Activated CD4-positive, alpha-beta memory T cell treated with anti-CD3 and anti-CD28 coated beads for 36 hours (primary cell): ENCODE measurements at regions not wholly inside any gene's neighbourhood (a gene's known extent, or its start where the extent isn't known, plus 50 kb on each side); places are given as distances from the start of the nearest gene placed in this dataset.
"Not testable (repeated sequence)": the region's sequence is repeated elsewhere in the genome, so short reads cannot be mapped to it uniquely, and the experiment has no call there.

Experiments
- CTCF ChIA-PET: fragments of 350-600 bp; sonication (Branson Sonifier 250); formaldehyde crosslinking; loops from one replicate; lab custom pipeline; 2021; ENCODE audit warnings: antibody characterized with exemption, inconsistent platforms; lab: Charles Lee
- POLR2A ChIA-PET: fragments of 350-600 bp; sonication (Branson Sonifier 250); formaldehyde crosslinking; loops from one replicate; lab custom pipeline; 2021; ENCODE audit warnings: antibody characterized with exemption; lab: Charles Lee
- DNase-seq: peaks from one replicate; pipeline ENCODE4 v3.0.0-alpha.2; 2020
- H3K27ac Mint-ChIP-seq: one replicate; pipeline ENCODE4 v1.8.0; 2021; ENCODE audit warnings: mixed read lengths
- H3K27me3 Mint-ChIP-seq: one replicate; pipeline ENCODE4 v1.8.0; 2021; ENCODE audit warnings: mixed read lengths
- H3K36me3 Mint-ChIP-seq: one replicate; pipeline ENCODE4 v1.8.0; 2021; ENCODE audit warnings: mixed read lengths
- H3K4me1 Mint-ChIP-seq: one replicate; pipeline ENCODE4 v1.8.0; 2021; ENCODE audit warnings: low read depth, mixed read lengths
- H3K4me3 Mint-ChIP-seq: one replicate; pipeline ENCODE4 v1.8.0; 2021; ENCODE audit warnings: mild to moderate bottlenecking, mixed read lengths
- H3K9me3 Mint-ChIP-seq: one replicate; pipeline ENCODE4 v1.8.0; 2021; ENCODE audit warnings: mixed read lengths
- intact Hi-C: fragments of 100-400 bp; cut with micrococcal nuclease; formaldehyde crosslinking; loops from one replicate; pipeline ENCODE4 v1.15.1; 2023

DNA sequence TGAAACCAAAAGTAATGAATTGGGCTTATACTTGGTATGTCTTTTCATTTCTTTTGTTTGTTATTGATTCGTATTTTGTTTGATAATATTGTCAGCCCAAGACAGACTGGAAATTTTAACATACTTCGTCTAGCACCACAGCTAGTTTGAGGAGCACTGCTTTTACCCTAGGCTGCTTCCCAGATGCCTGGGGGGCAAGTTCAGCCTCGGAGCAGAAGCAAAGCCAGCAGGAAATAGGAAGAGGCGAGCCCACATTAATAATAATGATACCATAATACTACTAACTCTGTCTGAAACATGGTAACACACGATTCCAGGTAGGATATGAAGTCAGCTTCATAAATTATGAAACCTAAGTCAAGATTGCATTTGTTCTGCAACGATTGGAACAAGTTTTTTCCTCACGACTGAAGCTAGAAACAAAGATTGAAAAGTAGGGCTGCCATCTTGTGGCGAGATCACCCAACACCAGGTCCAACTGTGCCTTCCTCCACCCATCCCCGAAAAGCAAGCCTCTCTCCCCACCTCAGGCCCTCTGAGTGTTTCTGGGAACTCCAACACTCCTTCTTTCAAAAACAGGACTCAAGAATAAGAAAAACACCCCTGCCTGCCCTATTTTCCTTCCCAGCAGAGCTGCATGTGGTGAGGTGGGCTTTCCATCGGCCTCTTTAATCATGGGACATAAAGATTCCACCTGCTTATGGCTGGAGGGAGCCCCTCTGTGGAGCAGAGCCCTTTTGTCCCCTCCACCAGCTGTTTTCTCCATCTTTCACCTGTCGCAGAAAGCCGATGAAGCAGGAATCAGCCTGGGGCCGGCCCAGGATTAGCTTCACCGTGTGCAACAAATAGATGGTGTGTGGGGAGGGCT is 236.4 kb downstream of the CAAP1 start:
- no peak overlapping the region for H3K4me3 Mint-ChIP-seq
- ChIA-PET CTCF (no interaction called here), POLR2A (interaction anchor here (0.5 kb wide), 1 partner anchor 15 kb away, joined by 3 read pairs; no protein-coding TSS in a partner anchor)
- H3K27me3 Mint-ChIP-seq: no peaks in the 10 kb centered on the region
- H3K36me3 Mint-ChIP-seq: no peaks in the 10 kb centered on the region
- no peaks in the 10 kb centered on the region for H3K4me1 Mint-ChIP-seq
- no peak for DNase-seq
- no peak overlapping the region for H3K27ac Mint-ChIP-seq
- no peaks in the 10 kb centered on the region for H3K9me3 Mint-ChIP-seq
- intact Hi-C loops: no loop called here

DNA sequence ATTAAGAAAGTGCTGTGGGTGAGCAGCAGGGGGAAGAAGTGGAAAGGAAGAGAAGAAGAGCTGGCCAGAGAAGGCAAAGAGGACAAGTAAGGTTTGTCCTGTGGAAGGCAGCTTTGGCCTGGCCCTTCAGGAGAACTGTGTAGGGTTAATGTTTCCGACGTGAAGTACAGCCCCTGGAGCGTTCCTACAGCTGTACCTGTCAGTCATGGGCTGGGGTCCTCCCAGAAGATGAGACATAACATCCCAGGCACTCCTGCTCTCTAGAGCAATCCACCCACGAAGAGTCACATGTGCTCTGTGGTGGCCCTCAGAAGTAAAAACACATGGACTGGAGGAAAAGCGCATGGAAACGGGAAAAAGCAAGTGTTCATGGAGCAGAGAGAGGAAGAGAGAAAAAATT is 237.4 kb downstream of the CAAP1 start:
- no peak overlapping the region for H3K4me3 Mint-ChIP-seq
- intact Hi-C loops: no loop called here
- H3K27me3 Mint-ChIP-seq: no peaks in the 10 kb centered on the region

DNA sequence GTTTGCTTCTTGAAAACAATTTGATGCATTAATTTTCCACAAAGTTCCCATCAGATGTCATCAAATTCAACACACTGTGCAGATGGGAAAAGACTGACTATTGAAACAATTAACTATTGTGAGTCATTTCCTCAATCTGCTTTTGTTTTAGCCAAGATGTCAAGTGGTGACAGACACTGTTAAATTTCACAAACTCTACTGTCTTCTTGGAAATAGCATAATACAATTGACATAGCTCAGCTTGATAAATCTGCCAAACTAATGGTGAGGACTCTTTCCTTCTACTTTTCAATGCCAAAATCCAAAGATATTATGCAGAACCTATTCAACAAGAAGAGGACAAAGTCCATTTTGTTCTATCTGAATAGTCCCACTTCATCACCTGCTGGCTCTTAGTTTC is 242.3 kb downstream of the CAAP1 start:
- intact Hi-C loops: no loop called here
- Mint-ChIP-seq H3K9me3 (no peaks in the 10 kb centered on the region), H3K27me3 (no peaks in the 10 kb centered on the region), H3K4me3 (no peak overlapping the region), H3K27ac (no peak overlapping the region), H3K4me1 (no peaks in the 10 kb centered on the region), H3K36me3 (no peaks in the 10 kb centered on the region)
- no peak for DNase-seq
- POLR2A ChIA-PET: no interaction called here
- CTCF ChIA-PET: no interaction called here

More for the DNA sequence above, 237.4 kb downstream of the CAAP1 start:
- POLR2A ChIA-PET: no interaction called here
- H3K36me3 Mint-ChIP-seq: no peaks in the 10 kb centered on the region
- H3K27ac Mint-ChIP-seq: no peak overlapping the region
- H3K9me3 Mint-ChIP-seq: no peaks in the 10 kb centered on the region
- CTCF ChIA-PET: no interaction called here
- H3K4me1 Mint-ChIP-seq: no peaks in the 10 kb centered on the region
- no peak for DNase-seq

DNA sequence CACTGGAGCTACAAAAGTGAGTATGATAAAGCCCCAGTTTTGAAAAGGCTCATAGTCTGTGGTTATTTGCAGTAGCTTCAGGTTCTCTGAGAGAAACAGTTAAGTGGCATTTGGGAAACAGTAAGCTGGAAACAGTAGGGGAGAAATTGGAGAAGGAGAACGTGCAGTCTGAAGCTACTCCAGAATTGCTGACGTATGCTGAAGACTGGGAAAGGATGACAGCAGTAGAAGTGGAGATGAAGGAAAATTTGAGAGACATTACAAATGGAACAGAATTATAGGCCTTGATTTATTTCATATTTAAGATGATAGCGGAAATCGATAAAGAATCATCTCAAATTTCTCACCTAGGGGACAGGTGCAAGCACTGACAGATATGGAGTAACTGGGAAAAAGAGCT is 248.8 kb downstream of the CAAP1 start:
- ChIA-PET CTCF (no interaction called here), POLR2A (no interaction called here)
- Mint-ChIP-seq H3K4me1 (no peaks in the 10 kb centered on the region), H3K36me3 (no peaks in the 10 kb centered on the region), H3K9me3 (no peaks in the 10 kb centered on the region), H3K27me3 (no peaks in the 10 kb centered on the region), H3K4me3 (no peak overlapping the region), H3K27ac (no peak overlapping the region)
- DNase-seq: no peak
- intact Hi-C loops: no loop called here

DNA sequence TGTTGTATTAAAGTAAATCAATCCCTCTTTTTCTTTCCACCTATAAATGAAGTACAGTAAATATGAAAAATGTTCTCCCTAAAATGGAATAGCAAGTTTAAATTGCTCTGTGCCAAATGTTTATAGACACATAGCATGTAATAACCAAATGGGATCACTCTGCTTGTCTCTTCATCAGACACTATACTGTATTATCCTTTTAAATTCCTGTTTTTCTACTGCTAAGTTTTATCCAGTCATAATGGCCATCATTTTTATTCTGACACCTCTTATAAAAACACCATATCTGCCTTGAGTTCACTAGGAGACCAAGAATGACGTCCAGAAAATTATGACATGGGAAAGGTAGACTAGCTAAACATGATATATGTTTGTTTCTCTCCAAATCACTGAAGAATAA is 252.8 kb downstream of the CAAP1 start:
- no peak overlapping the region for H3K27ac Mint-ChIP-seq
- H3K36me3 Mint-ChIP-seq: no peaks in the 10 kb centered on the region
- CTCF ChIA-PET: no interaction called here
- H3K27me3 Mint-ChIP-seq: no peaks in the 10 kb centered on the region
- no peaks in the 10 kb centered on the region for H3K9me3 Mint-ChIP-seq
- POLR2A ChIA-PET: no interaction called here
- H3K4me3 Mint-ChIP-seq: no peak overlapping the region
- no peaks in the 10 kb centered on the region for H3K4me1 Mint-ChIP-seq
- intact Hi-C loops: no loop called here
- no peak for DNase-seq

DNA sequence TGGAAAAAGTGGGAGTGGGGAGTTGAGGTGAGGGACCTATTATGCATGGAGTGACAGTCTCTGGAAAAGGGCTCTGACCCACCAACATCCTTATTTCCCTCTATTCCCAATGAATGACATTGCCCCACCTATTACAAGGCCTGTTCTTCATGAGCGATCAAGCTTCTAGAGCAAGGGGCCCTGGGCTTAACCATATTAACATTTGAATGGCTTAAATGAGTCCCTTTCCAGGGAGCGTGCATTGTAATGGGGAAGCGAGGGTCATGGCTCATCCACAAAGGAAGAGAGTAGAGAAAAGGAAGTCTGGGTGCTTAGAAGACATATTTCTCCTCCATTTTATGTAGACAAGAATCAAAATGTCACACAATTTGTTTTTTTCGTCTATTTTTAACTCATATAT is 255.5 kb downstream of the CAAP1 start:
- no peak overlapping the region for H3K4me3 Mint-ChIP-seq
- intact Hi-C loops: no loop called here
- H3K36me3 Mint-ChIP-seq: no peaks in the 10 kb centered on the region

DNA sequence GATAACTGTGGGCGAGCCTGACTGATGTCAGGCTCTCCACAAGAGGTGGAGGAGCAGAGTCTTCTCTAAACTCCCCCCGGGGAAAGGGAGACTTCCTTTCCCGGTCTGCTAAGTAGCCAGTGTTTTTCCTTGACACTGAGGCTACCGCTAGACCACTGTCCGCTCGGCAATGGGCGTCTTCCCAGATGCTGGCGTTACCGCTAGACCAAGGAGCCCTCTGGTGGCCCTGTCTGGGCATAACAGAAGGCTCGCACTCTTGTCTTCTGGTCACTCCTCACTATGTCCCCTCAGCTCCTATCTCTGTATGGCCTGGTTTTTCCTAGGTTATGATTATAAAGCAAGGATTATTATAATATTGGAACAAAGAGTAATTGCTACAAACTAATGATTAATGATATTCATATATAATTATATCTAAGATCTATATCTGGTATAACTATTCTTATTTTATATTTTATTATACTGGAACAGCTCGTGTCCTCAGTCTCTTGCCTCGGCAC is 278.7 kb downstream of the CAAP1 start:
- H3K4me3 Mint-ChIP-seq, POLR2A ChIA-PET, intact Hi-C loops, H3K27me3 Mint-ChIP-seq, DNase-seq, H3K27ac Mint-ChIP-seq, H3K36me3 Mint-ChIP-seq, H3K9me3 Mint-ChIP-seq, CTCF ChIA-PET, H3K4me1 Mint-ChIP-seq: not testable (repeated sequence)

More for the DNA sequence above, 255.5 kb downstream of the CAAP1 start:
- Mint-ChIP-seq H3K9me3 (no peaks in the 10 kb centered on the region), H3K4me1 (no peaks in the 10 kb centered on the region), H3K27me3 (no peaks in the 10 kb centered on the region), H3K27ac (no peak overlapping the region)
- ChIA-PET CTCF (no interaction called here), POLR2A (no interaction called here)
- DNase-seq: no peak

DNA sequence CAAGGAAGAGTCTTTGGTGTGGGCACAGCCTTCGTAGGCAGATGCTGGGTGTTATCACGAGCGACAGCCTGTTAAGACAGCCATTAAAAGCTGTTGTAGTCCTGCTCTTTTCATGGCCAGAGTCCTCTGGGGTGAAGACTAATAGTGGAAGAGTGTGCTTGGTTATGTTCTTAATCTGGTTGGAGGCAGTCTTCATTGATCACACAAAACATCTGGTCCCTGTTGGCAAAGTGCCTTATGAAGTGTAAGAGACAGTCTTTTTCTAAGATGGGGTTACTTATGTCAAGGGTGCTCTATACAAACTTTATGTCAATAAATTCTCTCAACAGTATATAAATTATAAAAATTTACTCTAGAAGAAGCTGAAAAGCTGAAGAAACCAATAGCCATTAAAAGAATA is 280.4 kb downstream of the CAAP1 start:
- H3K4me3 Mint-ChIP-seq: no peak overlapping the region
- no peak overlapping the region for H3K27ac Mint-ChIP-seq
- intact Hi-C loops: no loop called here
- no peaks in the 10 kb centered on the region for H3K27me3 Mint-ChIP-seq
- ChIA-PET CTCF (no interaction called here), POLR2A (no interaction called here)
- no peaks in the 10 kb centered on the region for H3K4me1 Mint-ChIP-seq
- H3K36me3 Mint-ChIP-seq: no peaks in the 10 kb centered on the region
- no peak for DNase-seq
- no peaks in the 10 kb centered on the region for H3K9me3 Mint-ChIP-seq

DNA sequence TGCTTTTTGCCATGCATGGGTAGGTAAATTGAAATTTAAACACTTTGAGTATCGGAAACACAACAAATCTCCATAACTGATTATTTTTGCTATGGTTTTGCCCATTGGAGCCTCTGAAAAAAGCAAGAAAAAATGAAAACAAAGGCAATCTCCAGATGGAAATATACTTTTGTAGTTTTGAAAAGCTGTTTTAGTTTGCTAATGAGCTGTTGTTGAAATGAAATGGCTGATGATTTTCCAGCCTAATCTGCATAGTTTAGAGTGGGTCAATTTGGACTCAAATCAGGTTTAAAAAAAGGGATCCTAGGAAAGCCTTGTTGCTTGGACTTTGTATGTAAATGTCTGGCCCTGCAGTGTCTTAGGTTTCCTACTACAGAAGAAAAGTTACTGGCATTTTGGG is 285.8 kb downstream of the CAAP1 start:
- H3K4me3 Mint-ChIP-seq: no peak overlapping the region
- H3K9me3 Mint-ChIP-seq: no peaks in the 10 kb centered on the region

DNA sequence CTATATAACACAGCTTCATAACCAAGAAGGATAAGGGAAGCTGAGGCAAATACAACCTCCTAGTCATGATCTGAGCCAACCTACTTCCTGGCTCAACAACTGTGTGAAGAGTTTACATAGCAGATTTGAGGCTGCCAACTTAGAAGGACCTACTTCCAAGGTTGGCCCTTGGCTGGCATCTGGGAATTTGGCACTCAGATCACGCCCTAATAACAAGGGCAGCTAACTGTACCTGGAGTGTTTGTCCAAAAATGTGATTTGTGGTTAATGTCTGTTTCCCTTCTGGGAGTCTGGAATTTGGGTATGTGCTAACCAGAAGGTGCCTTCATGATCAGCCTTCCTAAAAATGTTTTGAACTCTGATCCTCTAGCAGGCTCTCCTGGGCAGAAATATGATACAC is 287.2 kb downstream of the CAAP1 start:
- H3K4me3 Mint-ChIP-seq: no peak overlapping the region
- no peaks in the 10 kb centered on the region for H3K27me3 Mint-ChIP-seq
- intact Hi-C loops: no loop called here
- no peak for DNase-seq
- POLR2A ChIA-PET: no interaction called here
- H3K9me3 Mint-ChIP-seq: no peaks in the 10 kb centered on the region
- H3K4me1 Mint-ChIP-seq: no peaks in the 10 kb centered on the region
- no peak overlapping the region for H3K27ac Mint-ChIP-seq
- CTCF ChIA-PET: no interaction called here
- H3K36me3 Mint-ChIP-seq: no peaks in the 10 kb centered on the region

More for the DNA sequence above, 285.8 kb downstream of the CAAP1 start:
- DNase-seq: no peak
- Mint-ChIP-seq H3K36me3 (no peaks in the 10 kb centered on the region), H3K27ac (no peak overlapping the region), H3K4me1 (no peaks in the 10 kb centered on the region), H3K27me3 (no peaks in the 10 kb centered on the region)
- CTCF ChIA-PET: no interaction called here
- intact Hi-C loops: no loop called here
- POLR2A ChIA-PET: no interaction called here

DNA sequence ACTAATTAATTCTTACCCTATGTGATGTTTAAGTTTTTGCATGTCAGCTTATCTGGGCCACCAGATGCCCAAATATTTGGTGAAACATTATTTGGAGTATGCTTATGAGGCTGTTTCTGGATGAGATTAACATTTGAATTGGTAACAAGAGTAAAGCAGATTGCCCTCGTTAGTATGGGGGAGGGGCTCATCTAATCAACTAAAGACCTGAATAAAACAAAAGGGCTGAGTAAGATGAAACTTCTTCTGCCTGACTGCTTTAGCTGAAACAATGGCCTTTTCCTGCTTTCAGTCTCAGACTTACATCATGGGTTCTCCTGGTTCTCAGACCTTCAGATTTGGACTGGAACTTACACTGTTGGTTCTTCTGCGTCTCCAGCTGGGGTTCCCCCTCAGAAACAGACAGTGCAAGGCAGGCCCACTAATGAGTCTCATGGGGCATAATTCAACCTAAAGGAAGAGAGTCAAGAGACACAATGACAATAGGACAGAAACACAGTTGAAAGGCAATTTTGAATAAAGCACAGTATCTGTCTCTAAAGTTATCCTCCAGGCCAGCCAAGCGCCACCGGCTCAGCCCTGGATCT is 288.4 kb downstream of the CAAP1 start:
- Mint-ChIP-seq H3K4me3 (no peak overlapping the region), H3K9me3 (no peaks in the 10 kb centered on the region), H3K27ac (no peak overlapping the region), H3K4me1 (no peaks in the 10 kb centered on the region), H3K36me3 (no peaks in the 10 kb centered on the region), H3K27me3 (no peaks in the 10 kb centered on the region)
- ChIA-PET CTCF (no interaction called here), POLR2A (no interaction called here)
- no peak for DNase-seq
- intact Hi-C loops: no loop called here

DNA sequence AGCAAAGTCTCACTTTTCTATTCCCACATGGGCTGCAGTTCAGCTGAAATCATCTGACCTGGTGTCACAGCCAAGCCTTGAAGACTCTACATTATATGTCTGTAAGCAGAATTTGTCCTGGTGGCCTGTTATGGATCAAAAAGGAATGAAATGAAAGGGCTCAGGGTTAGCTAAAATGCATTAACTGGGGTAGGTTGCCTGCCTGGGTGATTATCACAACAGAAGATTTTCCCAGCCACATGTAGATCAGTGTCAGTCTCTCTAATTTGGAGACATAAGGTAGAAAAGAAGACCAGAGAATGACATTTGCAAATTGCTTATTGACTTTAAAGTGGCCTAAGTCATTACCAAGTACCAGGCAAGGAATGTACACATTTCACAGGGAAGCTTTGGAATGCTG is 289.0 kb downstream of the CAAP1 start:
- Mint-ChIP-seq H3K4me3 (no peak overlapping the region), H3K36me3 (no peaks in the 10 kb centered on the region), H3K27ac (no peak overlapping the region), H3K27me3 (no peaks in the 10 kb centered on the region), H3K4me1 (no peaks in the 10 kb centered on the region), H3K9me3 (no peaks in the 10 kb centered on the region)
- CTCF ChIA-PET: no interaction called here
- POLR2A ChIA-PET: no interaction called here
- intact Hi-C loops: no loop called here
- no peak for DNase-seq
